ENCODE measurements at regions not wholly inside any gene's neighbourhood (a gene's known extent, or its start where the extent isn't known, plus 50 kb on each side); places are given as distances from the start of the nearest gene placed in this dataset.
"Not testable (repeated sequence)": the region's sequence is repeated elsewhere in the genome, so short reads cannot be mapped to it uniquely, and the experiment has no call there.

GRCh38 chr2:7430421-7430868 is 513.2 kb downstream of the RNF144A start:
- DNase-seq (ENCODE audit: low spot score): no peak

GRCh38 chr2:7430869-7431641 is 513.8 kb downstream of the RNF144A start:
- DNase-seq (ENCODE audit: low spot score): no peak

GRCh38 chr2:7432436-7432835 is 515.2 kb downstream of the RNF144A start:
- no peak for DNase-seq (ENCODE audit: low spot score)

- no peak for DNase-seq (ENCODE audit: low spot score)
Measured at GRCh38 chr2:7436096-7436906, 519.1 kb downstream of the RNF144A start.

GRCh38 chr2:7437141-7437540 is 519.9 kb downstream of the RNF144A start:
- DNase-seq (ENCODE audit: low spot score): no peak

GRCh38 chr2:7437716-7438632 is 520.8 kb downstream of the RNF144A start:
- no peak for DNase-seq (ENCODE audit: low spot score)

- DNase-seq (ENCODE audit: low spot score): no peak
Measured at GRCh38 chr2:7438855-7439254, 521.6 kb downstream of the RNF144A start.

- no peak for DNase-seq (ENCODE audit: low spot score)
Measured at GRCh38 chr2:7440977-7441376, 523.8 kb downstream of the RNF144A start.

GRCh38 chr2:7441841-7442240 is 524.6 kb downstream of the RNF144A start:
- not testable (repeated sequence) for DNase-seq (ENCODE audit: low spot score)

- no peak for DNase-seq (ENCODE audit: low spot score)
Measured at GRCh38 chr2:7444626-7445025, 527.4 kb downstream of the RNF144A start.

GRCh38 chr2:7448578-7449264 is 531.5 kb downstream of the RNF144A start:
- no peak for DNase-seq (ENCODE audit: low spot score)

- no peak for DNase-seq (ENCODE audit: low spot score)
Measured at GRCh38 chr2:7449298-7449697, 532.1 kb downstream of the RNF144A start.

GRCh38 chr2:7450188-7450832 is 533.1 kb downstream of the RNF144A start:
- no peak for DNase-seq (ENCODE audit: low spot score)

- no peak for DNase-seq (ENCODE audit: low spot score)
Measured at GRCh38 chr2:7450833-7451190, 533.6 kb downstream of the RNF144A start.

- no peak for DNase-seq (ENCODE audit: low spot score)
Measured at GRCh38 chr2:7452110-7452876, 535.1 kb downstream of the RNF144A start.

- no peak for DNase-seq (ENCODE audit: low spot score)
Measured at GRCh38 chr2:7454592-7454991, 537.4 kb downstream of the RNF144A start.

- DNase-seq (ENCODE audit: low spot score): no peak
Measured at GRCh38 chr2:7456762-7457161, 539.5 kb downstream of the RNF144A start.

- no peak for DNase-seq (ENCODE audit: low spot score)
Measured at GRCh38 chr2:7458066-7458465, 540.9 kb downstream of the RNF144A start.

- no peak for DNase-seq (ENCODE audit: low spot score)
Measured at GRCh38 chr2:7467782-7468447, 550.7 kb downstream of the RNF144A start.

GRCh38 chr2:7468448-7468828 is 551.2 kb downstream of the RNF144A start:
- DNase-seq (ENCODE audit: low spot score): no peak

Measured in D341Med (cell line).